ENCODE measurements at regions not wholly inside any gene's neighbourhood (a gene's known extent, or its start where the extent isn't known, plus 50 kb on each side); places are given as distances from the start of the nearest gene placed in this dataset.

GRCh38 chr10:90675621-90676020, 182.2 kb downstream of the HTR7 start (continued):
- TF ChIP-seq STAT6 (CRISPR knock-in tag; conservative IDR thresholded peaks at IDR 0.05; ENCODE audit: low read depth) (no peak), NR3C1 (CRISPR knock-in tag; conservative IDR thresholded peaks at IDR 0.05; ENCODE audit: low read depth) (no peak), PRRX2 (CRISPR knock-in tag; IDR thresholded peaks at IDR 0.05) (no peak), NFE2L1 (CRISPR knock-in tag; IDR thresholded peaks at IDR 0.05) (no peak)

Measured in WTC11 (cell line).